RWPE2 (cell line): ENCODE measurements at regions not wholly inside any gene's neighbourhood (a gene's known extent, or its start where the extent isn't known, plus 50 kb on each side); places are given as distances from the start of the nearest gene placed in this dataset.

Source experiments
- ATAC-seq: fragments of 200-7000 bp; cut with Tn5 transposase; 3 replicates; pipeline ENCODE4 v1.9.1; 2021; ENCODE audit warnings: low read depth
- DNase-seq: peaks from one replicate; pipeline ENCODE4 v3.0.0-alpha.2; 2020; ENCODE audit warnings: low spot score
- H3K27ac ChIP-seq: fragments of 450-650 bp; 2 replicates; pipeline ENCODE4 v1.5.1; 2017; ENCODE audit warnings: mild to moderate bottlenecking; ENCODE audit not compliant: poor library complexity, severe bottlenecking
- H3K27me3 ChIP-seq: fragments of 250-450 bp; sonication (Bioruptor Pico); 2 replicates; pipeline ENCODE4 v1.5.1; 2021; ENCODE audit warnings: mild to moderate bottlenecking, moderate library complexity; ENCODE audit not compliant: insufficient read depth, poor library complexity, severe bottlenecking
- H3K36me3 ChIP-seq: fragments of 250-450 bp; sonication (Bioruptor Pico); 2 replicates; pipeline ENCODE4 v1.5.1; 2020; ENCODE audit warnings: low read depth, mild to moderate bottlenecking, moderate library complexity
- H3K4me1 ChIP-seq: fragments of 250-450 bp; sonication (Bioruptor Pico); 2 replicates; pipeline ENCODE4 v1.5.1; 2021; ENCODE audit warnings: mild to moderate bottlenecking, moderate library complexity; ENCODE audit not compliant: insufficient read depth, poor library complexity, severe bottlenecking
- H3K4me3 ChIP-seq: fragments of 250-450 bp; sonication (Bioruptor Pico); 2 replicates; pipeline ENCODE4 v1.5.1; 2021; ENCODE audit warnings: mild to moderate bottlenecking, moderate library complexity; ENCODE audit not compliant: severe bottlenecking
- H3K9me3 ChIP-seq: fragments of 250-450 bp; sonication (Bioruptor Pico); 2 replicates; pipeline ENCODE4 v1.5.1; 2021; ENCODE audit warnings: mild to moderate bottlenecking, moderate library complexity; ENCODE audit not compliant: severe bottlenecking
- CTCF ChIP-seq: fragments of 450-650 bp; IDR thresholded peaks from one replicate; pipeline ENCODE4 v1.5.1; 2017; ENCODE audit warnings: mild to moderate bottlenecking, moderate library complexity; ENCODE audit not compliant: poor library complexity, severe bottlenecking

- no peak for ATAC-seq
- H3K9me3 ChIP-seq = no peaks in the 10 kb centered on the region
- no peak for TF ChIP-seq CTCF
- H3K4me3 ChIP-seq = no peak overlapping the region
- no peaks in the 10 kb centered on the region for H3K36me3 ChIP-seq
- no peaks in the 10 kb centered on the region for H3K27me3 ChIP-seq
- no peaks in the 10 kb centered on the region for H3K4me1 ChIP-seq
- DNase-seq = no peak
- H3K27ac ChIP-seq = no peak overlapping the region
These were observed 262.1 kb downstream of the EPHA4 start for GRCh38 chr2:221309892-221310583.

GRCh38 chr2:221310730-221311129 is 261.4 kb downstream of the EPHA4 start:
- no peak overlapping the region for H3K27ac ChIP-seq
- no peak for ATAC-seq
- H3K4me3 ChIP-seq = no peak overlapping the region
- DNase-seq = no peak
- H3K36me3 ChIP-seq = no peaks in the 10 kb centered on the region
- TF ChIP-seq CTCF = no peak
- no peaks in the 10 kb centered on the region for H3K4me1 ChIP-seq
- H3K27me3 ChIP-seq = no peaks in the 10 kb centered on the region
- H3K9me3 ChIP-seq = no peaks in the 10 kb centered on the region

GRCh38 chr2:221312634-221313033 is 259.5 kb downstream of the EPHA4 start:
- Histone ChIP-seq H3K4me3 (no peak overlapping the region), H3K27me3 (no peaks in the 10 kb centered on the region), H3K9me3 (no peaks in the 10 kb centered on the region), H3K27ac (no peak overlapping the region), H3K36me3 (no peaks in the 10 kb centered on the region), H3K4me1 (no peaks in the 10 kb centered on the region)
- TF ChIP-seq CTCF = no peak
- DNase-seq = no peak
- no peak for ATAC-seq

- Histone ChIP-seq H3K4me3 (no peak overlapping the region), H3K27me3 (no peaks in the 10 kb centered on the region), H3K27ac (no peak overlapping the region), H3K4me1 (no peaks in the 10 kb centered on the region), H3K36me3 (no peaks in the 10 kb centered on the region), H3K9me3 (no peaks in the 10 kb centered on the region)
- no peak for DNase-seq
- TF ChIP-seq CTCF = no peak
- ATAC-seq = no peak
These were observed 257.3 kb downstream of the EPHA4 start for GRCh38 chr2:221314786-221315185.

DNA sequence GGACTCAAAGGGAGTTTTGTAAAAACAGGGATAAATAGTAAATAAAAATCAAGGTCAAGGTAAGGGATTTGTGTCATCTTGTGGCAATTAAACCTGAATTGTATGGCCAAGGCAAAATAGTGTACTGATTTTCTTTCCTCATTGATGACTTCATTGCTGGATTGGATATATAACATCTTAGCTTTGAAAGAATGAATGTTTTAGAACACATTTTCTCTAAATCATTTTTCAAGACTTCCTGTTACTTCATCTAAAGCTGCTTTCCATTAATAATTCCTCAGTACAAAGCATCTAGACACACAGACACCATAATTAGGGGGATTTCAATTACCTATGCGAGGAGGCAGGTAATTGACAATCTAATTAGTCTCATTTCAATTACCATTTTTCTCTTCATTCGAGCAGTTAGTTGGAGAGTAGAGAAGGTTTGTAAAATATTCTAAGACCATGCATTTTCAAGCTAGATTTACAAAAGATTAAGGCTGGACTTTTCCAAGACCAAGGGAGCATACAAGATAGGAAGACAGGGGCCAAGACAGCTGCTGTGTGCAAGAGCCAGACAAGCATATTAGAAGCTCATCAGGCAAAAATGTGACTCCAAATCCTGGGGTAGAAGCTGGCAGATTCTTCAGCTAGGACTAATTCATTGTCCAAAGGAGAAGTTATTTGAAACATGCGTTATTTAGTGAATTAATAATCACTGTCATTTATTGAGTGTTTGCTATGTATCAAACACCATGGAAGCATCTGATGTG is 253.6 kb downstream of the EPHA4 start:
- Histone ChIP-seq H3K36me3 (no peaks in the 10 kb centered on the region), H3K27me3 (no peaks in the 10 kb centered on the region), H3K27ac (no peak overlapping the region), H3K4me1 (no peaks in the 10 kb centered on the region), H3K9me3 (no peaks in the 10 kb centered on the region), H3K4me3 (no peak overlapping the region)
- no peak for ATAC-seq
- no peak for TF ChIP-seq CTCF
- no peak for DNase-seq
